ENCODE measurements at regions not wholly inside any gene's neighbourhood (a gene's known extent, or its start where the extent isn't known, plus 50 kb on each side); places are given as distances from the start of the nearest gene placed in this dataset.

DNA sequence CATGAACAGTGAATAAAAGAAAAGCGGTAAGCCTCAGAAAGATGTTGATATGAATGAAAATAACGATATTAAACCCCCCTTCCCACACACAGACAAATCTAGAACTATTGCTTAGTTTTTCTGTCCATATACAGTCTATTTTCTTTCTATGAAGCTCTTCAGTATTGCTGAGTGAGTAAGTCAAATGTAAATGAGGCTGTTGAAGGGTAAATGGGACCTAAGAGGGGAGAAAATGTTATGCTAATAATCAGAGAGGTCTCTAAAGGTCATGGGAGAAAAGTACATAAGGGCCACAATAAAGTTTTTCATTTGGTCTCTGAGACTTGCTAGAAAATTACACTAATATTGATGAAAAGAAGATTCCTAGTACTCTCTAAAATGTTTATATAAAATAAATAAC lies 56.2 kb downstream of the PABPC4L start:
- CTCF ChIA-PET = no interaction called here
- H3K4me3 ChIP-seq (ENCODE audit: low read depth, low read length) = no peak overlapping the region
- TF ChIP-seq, protein P1, sequence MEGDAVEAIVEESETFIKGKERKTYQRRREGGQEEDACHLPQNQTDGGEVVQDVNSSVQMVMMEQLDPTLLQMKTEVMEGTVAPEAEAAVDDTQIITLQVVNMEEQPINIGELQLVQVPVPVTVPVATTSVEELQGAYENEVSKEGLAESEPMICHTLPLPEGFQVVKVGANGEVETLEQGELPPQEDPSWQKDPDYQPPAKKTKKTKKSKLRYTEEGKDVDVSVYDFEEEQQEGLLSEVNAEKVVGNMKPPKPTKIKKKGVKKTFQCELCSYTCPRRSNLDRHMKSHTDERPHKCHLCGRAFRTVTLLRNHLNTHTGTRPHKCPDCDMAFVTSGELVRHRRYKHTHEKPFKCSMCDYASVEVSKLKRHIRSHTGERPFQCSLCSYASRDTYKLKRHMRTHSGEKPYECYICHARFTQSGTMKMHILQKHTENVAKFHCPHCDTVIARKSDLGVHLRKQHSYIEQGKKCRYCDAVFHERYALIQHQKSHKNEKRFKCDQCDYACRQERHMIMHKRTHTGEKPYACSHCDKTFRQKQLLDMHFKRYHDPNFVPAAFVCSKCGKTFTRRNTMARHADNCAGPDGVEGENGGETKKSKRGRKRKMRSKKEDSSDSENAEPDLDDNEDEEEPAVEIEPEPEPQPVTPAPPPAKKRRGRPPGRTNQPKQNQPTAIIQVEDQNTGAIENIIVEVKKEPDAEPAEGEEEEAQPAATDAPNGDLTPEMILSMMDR (IDR thresholded peaks at IDR 0.05; ENCODE audit: insufficient read depth, low read length, missing control alignments) = no peak
- POLR2A ChIA-PET = no interaction called here
- no peak for DNase-seq (ENCODE audit: low read depth, low spot score)

GRCh38 chr4:134144337-134144736 lies 57.3 kb downstream of the PABPC4L start:
- DNase-seq (ENCODE audit: low read depth, low spot score) = no peak
- ChIA-PET CTCF (no interaction called here), POLR2A (no interaction called here)
- H3K4me3 ChIP-seq (ENCODE audit: low read depth, low read length) = no peak overlapping the region
- TF ChIP-seq, protein P1 (IDR thresholded peaks at IDR 0.05; ENCODE audit: insufficient read depth, low read length, missing control alignments) = no peak

GRCh38 chr4:134141728-134142127 lies 59.9 kb downstream of the PABPC4L start:
- CTCF ChIA-PET = no interaction called here
- TF ChIP-seq, protein P1 (IDR thresholded peaks at IDR 0.05; ENCODE audit: insufficient read depth, low read length, missing control alignments) = no peak
- no peak for DNase-seq (ENCODE audit: low read depth, low spot score)
- POLR2A ChIA-PET = no interaction called here
- H3K4me3 ChIP-seq (ENCODE audit: low read depth, low read length) = no peak overlapping the region

GRCh38 chr4:134139188-134139587 lies 62.4 kb downstream of the PABPC4L start:
- no peak for DNase-seq (ENCODE audit: low read depth, low spot score)
- ChIA-PET POLR2A (no interaction called here), CTCF (no interaction called here)
- no peak overlapping the region for H3K4me3 ChIP-seq (ENCODE audit: low read depth, low read length)
- TF ChIP-seq, protein P1 (IDR thresholded peaks at IDR 0.05; ENCODE audit: insufficient read depth, low read length, missing control alignments) = no peak

GRCh38 chr4:134132086-134132783 lies 69.4 kb downstream of the PABPC4L start:
- no peak overlapping the region for H3K4me3 ChIP-seq (ENCODE audit: low read depth, low read length)
- TF ChIP-seq, protein P1 (IDR thresholded peaks at IDR 0.05; ENCODE audit: insufficient read depth, low read length, missing control alignments) = no peak
- CTCF ChIA-PET = no interaction called here
- DNase-seq (ENCODE audit: low read depth, low spot score) = no peak
- POLR2A ChIA-PET = no interaction called here

GRCh38 chr4:134126955-134127354 lies 74.6 kb downstream of the PABPC4L start:
- ChIA-PET CTCF (no interaction called here), POLR2A (no interaction called here)
- TF ChIP-seq, protein P1 (IDR thresholded peaks at IDR 0.05; ENCODE audit: insufficient read depth, low read length, missing control alignments) = no peak

More at GRCh38 chr4:134126955-134127354, 74.6 kb downstream of the PABPC4L start:
- no peak for DNase-seq (ENCODE audit: low read depth, low spot score)
- H3K4me3 ChIP-seq (ENCODE audit: low read depth, low read length) = no peak overlapping the region

All from AG04449 (cell line).